Neuron (in vitro differentiated cells): ENCODE measurements at regions not wholly inside any gene's neighbourhood (a gene's known extent, or its start where the extent isn't known, plus 50 kb on each side); places are given as distances from the start of the nearest gene placed in this dataset.

Source experiments
- H2AFZ ChIP-seq: one replicate; pipeline ENCODE4 v1.6.1; 2013; ENCODE audit warnings: low read depth, mild to moderate bottlenecking, inconsistent platforms, low read length, moderate library complexity
- H3K27me3 ChIP-seq: one replicate; pipeline ENCODE4 v1.6.1; 2013; ENCODE audit warnings: low read length; ENCODE audit not compliant: insufficient read depth
- H3K36me3 ChIP-seq: one replicate; pipeline ENCODE4 v1.6.1; 2013; ENCODE audit warnings: low read length; ENCODE audit not compliant: insufficient read depth
- H3K4me1 ChIP-seq: one replicate; pipeline ENCODE4 v1.6.1; 2013; ENCODE audit warnings: low read length; ENCODE audit not compliant: insufficient read depth
- H3K4me3 ChIP-seq: 2 replicates; pipeline ENCODE4 v1.5.1; 2013; ENCODE audit warnings: mild to moderate bottlenecking, low read length, moderate library complexity
- H3K9me3 ChIP-seq: one replicate; pipeline ENCODE4 v1.6.1; 2013; ENCODE audit warnings: low read length

DNA sequence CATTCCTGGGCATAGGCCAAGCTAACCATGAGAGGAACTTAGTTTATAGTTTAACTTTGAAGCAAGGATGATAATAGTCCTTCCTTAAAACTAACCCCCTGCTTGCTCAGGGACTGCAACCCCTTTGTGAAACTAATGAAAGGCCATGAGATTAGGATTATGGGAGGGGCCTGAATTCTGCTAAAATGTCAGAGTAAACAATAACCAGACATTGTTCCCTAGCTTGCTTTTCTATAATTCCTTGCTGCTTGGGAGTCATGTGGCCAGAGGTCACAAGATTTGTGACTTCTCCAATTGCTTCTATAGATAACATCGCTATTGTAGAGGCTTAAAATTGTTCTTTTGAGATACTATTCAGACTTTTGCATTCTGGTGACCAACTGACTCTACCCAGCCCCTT, 634.0 kb downstream of the TBC1D4 start:
- no peaks in the 10 kb centered on the region for H3K27me3 ChIP-seq
- H3K36me3 ChIP-seq, result no peaks in the 10 kb centered on the region
- no peaks in the 10 kb centered on the region for H3K4me1 ChIP-seq
- H3K9me3 ChIP-seq, result no peaks in the 10 kb centered on the region
- H2AFZ ChIP-seq, result no peak overlapping the region
- no peak overlapping the region for H3K4me3 ChIP-seq

DNA sequence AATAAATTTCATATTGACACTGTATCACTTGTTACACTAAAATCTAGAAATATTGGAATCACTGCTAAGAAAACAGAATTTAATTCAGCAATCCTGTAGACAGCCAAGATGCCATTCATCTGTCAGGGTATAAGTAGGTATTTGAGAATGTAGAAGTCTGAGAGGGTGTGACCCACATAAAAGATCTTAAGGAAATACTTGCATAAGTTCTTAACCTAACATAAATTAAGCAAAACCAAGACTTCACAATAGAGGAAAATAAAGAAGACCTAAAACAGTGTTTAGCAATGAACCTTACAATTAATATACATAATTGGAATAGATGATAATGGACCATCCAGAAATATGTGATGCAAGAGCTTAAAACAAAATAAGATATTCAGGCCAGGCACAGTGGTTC, 636.2 kb downstream of the TBC1D4 start:
- Histone ChIP-seq H3K36me3 (no peaks in the 10 kb centered on the region), H3K27me3 (no peaks in the 10 kb centered on the region), H3K9me3 (no peaks in the 10 kb centered on the region), H3K4me1 (no peaks in the 10 kb centered on the region), H2AFZ (no peak overlapping the region), H3K4me3 (no peak overlapping the region)

DNA sequence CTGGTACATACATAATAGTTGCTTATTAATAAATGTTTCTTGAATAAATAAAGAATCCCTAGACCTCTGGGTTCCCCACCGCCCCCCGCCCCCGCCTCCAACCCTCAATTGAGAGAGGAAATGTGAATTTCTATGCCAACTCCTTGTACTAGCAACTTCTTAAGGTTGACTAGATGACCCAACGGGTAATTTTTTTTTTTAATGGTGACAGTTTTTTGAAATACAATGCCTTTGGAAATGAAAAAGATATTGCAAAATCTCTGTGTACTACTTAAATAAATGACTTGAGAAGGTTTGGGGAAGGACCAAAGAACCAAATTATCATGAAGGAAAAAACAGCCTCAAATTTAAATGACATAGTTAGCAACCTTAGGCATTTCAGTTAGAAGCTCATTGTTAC, 640.3 kb downstream of the TBC1D4 start:
- H3K36me3 ChIP-seq, result no peaks in the 10 kb centered on the region
- H3K4me3 ChIP-seq, result no peak overlapping the region
- H3K4me1 ChIP-seq, result no peaks in the 10 kb centered on the region
- no peaks in the 10 kb centered on the region for H3K9me3 ChIP-seq
- no peak overlapping the region for H2AFZ ChIP-seq
- H3K27me3 ChIP-seq, result no peaks in the 10 kb centered on the region

DNA sequence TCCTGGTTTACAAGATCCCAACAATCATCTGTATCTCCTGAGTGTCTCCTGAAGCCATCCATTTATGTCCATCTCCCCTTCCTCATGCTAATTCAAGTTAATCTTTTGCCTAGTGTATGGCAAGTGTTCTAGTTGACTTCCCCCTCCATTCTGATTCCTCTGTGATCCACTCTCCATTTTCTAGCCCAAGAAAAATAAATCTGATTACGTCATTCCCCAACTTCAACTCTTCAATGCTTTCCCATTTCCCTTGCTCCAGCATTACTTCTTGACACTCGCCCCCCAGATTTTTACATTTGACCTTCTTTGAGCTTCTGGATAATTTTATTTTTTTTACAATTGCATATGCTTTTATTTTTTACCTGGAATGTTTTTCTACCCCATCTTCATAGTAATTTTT, 640.8 kb downstream of the TBC1D4 start:
- Histone ChIP-seq H3K9me3 (no peaks in the 10 kb centered on the region), H3K4me3 (no peak overlapping the region), H3K36me3 (no peaks in the 10 kb centered on the region), H3K27me3 (no peaks in the 10 kb centered on the region), H2AFZ (no peak overlapping the region), H3K4me1 (no peaks in the 10 kb centered on the region)

DNA sequence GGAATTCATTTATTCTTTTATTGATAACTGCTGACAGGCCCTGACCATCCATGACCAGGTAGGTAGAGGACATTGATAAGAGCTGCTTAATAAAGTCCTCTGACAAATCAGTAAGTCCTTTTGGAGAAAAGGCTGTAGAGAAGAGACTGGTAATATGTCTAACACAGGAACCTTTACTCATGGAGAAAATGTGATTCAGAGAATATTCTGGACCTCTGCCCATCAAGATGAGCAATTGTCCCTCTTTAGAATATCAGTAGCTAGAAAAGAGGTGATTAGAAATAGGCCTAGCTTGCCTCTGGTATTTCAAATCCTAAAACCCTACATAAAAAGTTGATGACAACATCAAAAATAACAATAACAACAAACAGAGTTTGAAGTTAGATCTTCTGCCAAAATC, 642.3 kb downstream of the TBC1D4 start:
- no peaks in the 10 kb centered on the region for H3K27me3 ChIP-seq
- no peaks in the 10 kb centered on the region for H3K36me3 ChIP-seq
- no peak overlapping the region for H3K4me3 ChIP-seq
- H2AFZ ChIP-seq, result no peak overlapping the region
- no peaks in the 10 kb centered on the region for H3K4me1 ChIP-seq
- no peaks in the 10 kb centered on the region for H3K9me3 ChIP-seq

DNA sequence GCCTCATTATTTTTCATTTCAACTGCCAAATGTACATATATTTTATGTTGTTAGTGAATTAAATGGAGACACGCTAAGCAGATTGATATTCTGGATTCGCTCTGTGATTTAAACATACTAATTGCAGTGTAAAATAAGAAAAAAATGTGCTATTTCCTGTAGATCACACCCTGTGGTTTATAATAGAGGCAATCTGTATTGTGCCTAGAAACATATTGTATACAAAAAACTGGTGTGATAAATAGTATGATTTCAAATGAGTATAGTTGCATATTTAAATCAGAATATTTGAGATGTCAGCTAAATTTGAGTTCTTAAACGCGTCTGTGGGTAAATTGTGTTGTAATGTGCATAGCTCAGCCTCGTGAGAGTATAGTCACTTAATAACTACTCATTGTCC, 643.9 kb downstream of the TBC1D4 start:
- no peaks in the 10 kb centered on the region for H3K9me3 ChIP-seq
- H3K27me3 ChIP-seq, result no peaks in the 10 kb centered on the region
- H3K4me1 ChIP-seq, result no peaks in the 10 kb centered on the region
- no peak overlapping the region for H2AFZ ChIP-seq
- no peaks in the 10 kb centered on the region for H3K36me3 ChIP-seq
- no peak overlapping the region for H3K4me3 ChIP-seq

DNA sequence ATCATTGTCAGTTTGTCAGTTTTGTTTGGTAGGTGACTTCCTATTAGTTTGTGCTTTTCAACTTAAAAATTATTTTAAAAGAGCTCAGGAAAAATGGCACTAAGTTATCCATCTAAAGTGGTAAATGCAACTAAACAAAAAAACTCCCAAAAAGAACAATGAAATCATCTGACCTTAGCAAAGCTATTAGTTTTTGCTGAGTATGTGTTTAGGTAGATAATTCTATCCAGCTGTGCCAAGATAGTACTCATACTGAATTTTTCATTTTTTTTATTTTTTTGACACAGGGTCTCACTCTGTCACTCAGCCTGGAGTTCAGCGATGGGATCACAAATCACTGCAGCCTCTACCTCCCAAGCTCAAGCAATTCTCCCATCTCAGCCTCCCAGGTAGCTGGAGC, 645.3 kb downstream of the TBC1D4 start:
- no peaks in the 10 kb centered on the region for H3K9me3 ChIP-seq
- no peak overlapping the region for H2AFZ ChIP-seq
- no peaks in the 10 kb centered on the region for H3K4me1 ChIP-seq
- H3K36me3 ChIP-seq, result no peaks in the 10 kb centered on the region
- H3K27me3 ChIP-seq, result no peaks in the 10 kb centered on the region
- H3K4me3 ChIP-seq, result no peak overlapping the region

DNA sequence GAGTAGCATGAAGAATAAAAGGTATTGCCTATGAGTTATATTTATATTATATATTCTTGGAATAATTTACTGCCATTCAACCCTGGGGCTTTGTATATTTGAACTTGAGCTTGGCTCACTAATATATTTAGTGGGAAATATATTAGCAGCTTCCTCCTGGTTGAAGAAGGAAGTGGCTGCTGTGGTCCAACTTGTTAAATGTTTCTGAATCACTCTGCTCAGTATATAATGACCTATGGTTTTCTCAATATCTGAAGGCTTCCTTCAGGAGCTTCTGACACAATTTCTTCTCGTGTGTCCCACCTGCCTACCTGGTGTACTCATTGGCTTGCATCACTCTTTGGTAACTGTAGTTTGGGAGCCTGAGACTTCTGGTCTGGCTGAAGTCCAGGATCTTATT, 646.4 kb downstream of the TBC1D4 start:
- no peaks in the 10 kb centered on the region for H3K27me3 ChIP-seq
- no peaks in the 10 kb centered on the region for H3K9me3 ChIP-seq
- no peaks in the 10 kb centered on the region for H3K36me3 ChIP-seq
- H3K4me3 ChIP-seq, result no peak overlapping the region
- H3K4me1 ChIP-seq, result no peaks in the 10 kb centered on the region
- no peak overlapping the region for H2AFZ ChIP-seq

DNA sequence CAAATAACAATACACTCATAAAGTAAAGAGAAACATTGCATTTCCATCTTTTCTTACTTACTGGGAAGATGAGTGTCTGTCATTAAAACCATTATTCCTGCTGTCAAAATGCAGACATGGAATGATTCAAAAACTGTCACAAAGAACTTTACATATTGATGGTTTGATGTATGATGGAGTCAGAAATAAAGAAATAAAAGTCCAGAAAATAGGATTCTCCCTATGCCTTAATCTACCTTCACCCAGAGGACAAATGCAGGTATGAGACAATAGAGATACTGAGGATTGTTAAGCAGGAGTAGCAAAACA, 656.1 kb downstream of the TBC1D4 start:
- no peaks in the 10 kb centered on the region for H3K4me1 ChIP-seq
- no peak overlapping the region for H3K4me3 ChIP-seq
- no peaks in the 10 kb centered on the region for H3K27me3 ChIP-seq

DNA sequence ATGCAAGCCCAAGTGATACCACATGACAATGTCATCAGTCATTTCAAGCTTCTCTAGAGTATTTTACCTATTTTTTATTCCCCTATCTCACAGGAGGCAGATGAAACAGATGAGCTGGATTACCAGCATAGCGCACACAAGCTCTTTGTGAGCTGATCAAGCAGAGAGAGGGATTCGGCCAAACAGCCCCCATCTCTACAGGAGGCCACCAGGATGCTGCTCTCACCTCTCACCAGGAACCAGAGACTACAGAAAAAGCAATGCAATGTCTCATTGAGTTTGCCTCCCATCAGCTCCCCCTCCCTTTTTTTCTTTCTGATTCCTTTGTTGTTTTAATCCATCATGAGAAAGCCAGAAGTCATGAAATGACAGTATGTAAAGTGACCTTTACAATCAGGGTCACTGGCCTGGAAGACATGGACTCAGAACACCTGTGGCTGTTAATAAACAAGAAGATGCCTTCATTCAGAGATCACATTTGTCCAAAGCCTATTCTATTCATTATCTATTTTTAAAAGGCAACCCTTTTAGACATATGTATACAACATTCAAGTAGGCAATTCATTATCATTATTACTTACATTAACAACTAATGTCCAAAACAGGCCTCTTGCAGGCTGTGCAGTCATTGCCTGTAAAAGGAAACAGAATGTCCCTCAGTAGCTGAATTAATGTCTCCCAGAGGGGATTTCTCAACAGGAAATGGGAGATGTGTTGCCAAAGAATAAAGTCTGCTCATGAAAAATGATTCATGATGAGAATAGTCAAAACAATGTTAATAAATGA, 656.6 kb downstream of the TBC1D4 start:
- Histone ChIP-seq H3K36me3 (no peaks in the 10 kb centered on the region), H3K4me3 (no peak overlapping the region), H2AFZ (no peak overlapping the region), H3K27me3 (no peaks in the 10 kb centered on the region), H3K4me1 (no peaks in the 10 kb centered on the region), H3K9me3 (no peaks in the 10 kb centered on the region)

More for the DNA sequence above, 656.1 kb downstream of the TBC1D4 start:
- Histone ChIP-seq H3K36me3 (no peaks in the 10 kb centered on the region), H3K9me3 (no peaks in the 10 kb centered on the region), H2AFZ (no peak overlapping the region)

DNA sequence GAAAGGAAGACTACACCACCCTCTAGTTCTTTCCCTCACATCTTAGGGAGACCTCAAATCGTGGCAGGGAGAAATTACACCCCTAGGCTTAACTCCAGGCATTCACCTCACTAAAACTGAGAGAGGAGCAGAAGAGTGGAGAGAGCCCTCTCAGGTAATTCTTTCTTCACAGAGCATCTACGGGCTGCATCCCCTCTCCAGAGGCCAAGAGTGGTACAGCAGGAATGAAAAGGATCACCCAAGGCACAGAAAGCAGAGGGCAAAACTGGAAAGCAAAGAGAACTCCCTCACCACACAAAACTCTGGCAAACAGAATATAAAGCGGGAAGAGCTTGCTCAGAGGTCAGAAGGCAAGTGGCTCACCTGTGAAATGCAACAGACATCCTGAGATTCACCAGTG, 661.2 kb downstream of the TBC1D4 start:
- Histone ChIP-seq H3K4me3 (no peak overlapping the region), H2AFZ (no peak overlapping the region), H3K9me3 (no peaks in the 10 kb centered on the region), H3K36me3 (no peaks in the 10 kb centered on the region), H3K27me3 (no peaks in the 10 kb centered on the region), H3K4me1 (no peaks in the 10 kb centered on the region)

DNA sequence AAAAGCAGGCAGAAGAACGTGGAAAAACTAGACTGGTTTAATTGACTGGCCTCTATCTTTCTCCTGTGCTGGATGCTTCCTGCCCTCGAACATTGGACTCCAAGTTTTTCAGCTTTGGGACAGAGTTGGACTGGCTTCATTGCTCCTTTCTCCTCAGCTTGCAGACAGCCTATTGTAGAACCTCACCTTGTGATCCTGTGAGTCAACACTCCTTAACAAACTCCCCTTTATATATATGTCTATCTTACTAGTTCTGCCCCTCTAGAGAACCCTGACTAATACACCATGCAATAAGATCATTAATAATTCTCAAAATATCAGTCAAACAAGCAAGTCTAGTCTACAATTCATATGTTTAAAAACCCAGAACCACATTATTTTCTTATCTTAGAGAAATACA, 662.4 kb downstream of the TBC1D4 start:
- H3K4me3 ChIP-seq, result no peak overlapping the region
- no peaks in the 10 kb centered on the region for H3K9me3 ChIP-seq
- no peaks in the 10 kb centered on the region for H3K36me3 ChIP-seq
- no peaks in the 10 kb centered on the region for H3K4me1 ChIP-seq
- H3K27me3 ChIP-seq, result no peaks in the 10 kb centered on the region
- H2AFZ ChIP-seq, result no peak overlapping the region

DNA sequence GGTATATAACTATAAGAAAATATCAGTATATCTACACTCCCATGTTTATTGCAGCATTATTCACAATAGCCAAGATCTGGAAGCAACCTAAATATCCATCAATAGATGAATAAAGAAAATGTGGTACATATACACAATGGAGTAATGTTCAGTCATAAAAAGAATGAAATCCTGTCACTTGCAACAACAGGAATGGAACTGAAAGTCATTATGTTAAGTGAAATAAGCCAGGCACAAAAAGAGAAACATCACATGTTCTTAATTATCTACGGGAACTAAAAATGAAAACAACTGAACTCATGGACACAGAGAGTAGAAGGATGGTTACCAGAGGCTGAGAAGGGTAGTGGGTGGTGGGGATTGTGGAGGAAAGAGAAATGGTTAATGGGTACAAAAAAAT, 665.2 kb downstream of the TBC1D4 start:
- Histone ChIP-seq H3K4me1 (no peaks in the 10 kb centered on the region), H3K9me3 (no peaks in the 10 kb centered on the region), H3K36me3 (no peaks in the 10 kb centered on the region), H3K4me3 (no peak overlapping the region), H2AFZ (no peak overlapping the region), H3K27me3 (no peaks in the 10 kb centered on the region)

DNA sequence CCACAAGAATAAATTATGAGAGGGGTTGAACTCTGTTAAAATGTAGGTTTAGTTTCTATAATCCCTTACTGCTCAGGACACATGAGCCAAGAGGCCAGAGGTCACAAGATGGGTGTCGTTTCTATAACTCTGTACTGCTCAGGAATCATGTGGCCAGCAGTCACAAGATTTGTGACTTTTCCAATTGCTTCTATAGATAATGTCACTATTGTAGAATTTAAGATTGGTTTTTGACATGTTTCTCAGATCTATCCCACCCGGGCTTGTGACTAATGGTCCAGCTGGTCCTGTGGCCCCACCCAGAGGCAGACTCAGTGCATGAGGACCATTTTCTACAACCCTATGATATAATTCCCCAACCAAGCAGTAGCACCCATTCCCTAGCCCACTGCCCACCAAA, 662.0 kb upstream of the KLF12 start:
- no peak overlapping the region for H3K4me3 ChIP-seq
- H2AFZ ChIP-seq, result peak overlapping the region; percentile 30
- H3K36me3 ChIP-seq, result no peaks in the 10 kb centered on the region
- peaks cover 6% of the 10 kb centered on the region for H3K4me1 ChIP-seq
- H3K27me3 ChIP-seq, result no peaks in the 10 kb centered on the region
- H3K9me3 ChIP-seq, result peaks cover 4% of the 10 kb centered on the region
